H1 (cell line): ENCODE measurements at regions not wholly inside any gene's neighbourhood (a gene's known extent, or its start where the extent isn't known, plus 50 kb on each side); places are given as distances from the start of the nearest gene placed in this dataset.
"Not testable (repeated sequence)": the region's sequence is repeated elsewhere in the genome, so short reads cannot be mapped to it uniquely, and the experiment has no call there.

Experiments
- CTCF ChIP-seq, 3 experiments: IDR thresholded peaks; 1 replicate in 2 of 3; 2 replicates in 1 of 3; pipeline versions ENCODE4 v1.5.1 to v1.6.1; 2011; ENCODE audit warnings: low read length in 3 of 3, mild to moderate bottlenecking in 3 of 3, inconsistent platforms in 2 of 3, low read depth in 1 of 3, moderate library complexity in 1 of 3; ENCODE audit not compliant: insufficient read depth in 1 of 3; ENCODE audit errors: control extremely low read depth in 1 of 3
- GABPA ChIP-seq: IDR thresholded peaks from 2 replicates; pipeline ENCODE4 v1.6.1; 2011; ENCODE audit warnings: mild to moderate bottlenecking, low read length, moderate library complexity, borderline replicate concordance; ENCODE audit not compliant: insufficient read depth
- POLR2A ChIP-seq, 2 experiments: IDR thresholded peaks; 1 replicate in 1 of 2; 2 replicates in 1 of 2; pipeline ENCODE4 v1.6.1; 2011; ENCODE audit warnings: low read depth in 2 of 2, low read length in 2 of 2, mild to moderate bottlenecking in 2 of 2; ENCODE audit errors: control extremely low read depth in 1 of 2
- POLR2AphosphoS5 ChIP-seq: IDR thresholded peaks from 2 replicates; pipeline ENCODE4 v1.6.1; 2011; ENCODE audit warnings: low read depth, low read length

GRCh38 chr6:113375466-113375865, 481.7 kb upstream of the MARCKS start:
- TF ChIP-seq CTCF (IDR thresholded peaks at IDR 0.05; ENCODE audit: control extremely low read depth in 1 of 3, insufficient read depth in 1 of 3, low read depth in 1 of 3, low read length in 3 of 3); POLR2AphosphoS5; GABPA; POLR2A (IDR thresholded peaks at IDR 0.05; ENCODE audit: control extremely low read depth in 1 of 2, low read depth in 2 of 2, low read length in 2 of 2): not testable (repeated sequence)
